ENCODE measurements at regions not wholly inside any gene's neighbourhood (a gene's known extent, or its start where the extent isn't known, plus 50 kb on each side); places are given as distances from the start of the nearest gene placed in this dataset.

DNA sequence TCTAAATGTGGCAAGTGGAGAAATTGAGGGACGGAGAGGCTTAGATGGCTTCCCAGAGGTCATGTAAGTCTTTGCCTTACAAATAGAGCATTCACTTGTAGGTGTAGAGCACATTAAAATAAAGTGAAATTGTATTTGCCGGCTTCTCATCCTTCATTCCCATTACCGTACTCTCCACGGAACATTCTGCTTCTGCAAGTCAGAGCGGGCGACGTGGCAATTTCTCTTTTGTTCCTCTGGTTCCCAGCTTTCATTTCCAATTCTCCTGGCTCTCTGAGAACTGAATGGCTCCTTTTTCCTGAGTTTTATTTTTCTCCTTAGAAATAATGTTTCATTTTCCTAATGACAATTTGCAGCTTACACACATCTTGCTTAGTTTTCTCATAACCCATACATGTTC, 51.3 kb upstream of the PFKP start:
- no peak for DNase-seq

- DNase-seq, result no peak
These were observed 52.4 kb upstream of the PFKP start for GRCh38 chr10:3014968-3015367.

DNA sequence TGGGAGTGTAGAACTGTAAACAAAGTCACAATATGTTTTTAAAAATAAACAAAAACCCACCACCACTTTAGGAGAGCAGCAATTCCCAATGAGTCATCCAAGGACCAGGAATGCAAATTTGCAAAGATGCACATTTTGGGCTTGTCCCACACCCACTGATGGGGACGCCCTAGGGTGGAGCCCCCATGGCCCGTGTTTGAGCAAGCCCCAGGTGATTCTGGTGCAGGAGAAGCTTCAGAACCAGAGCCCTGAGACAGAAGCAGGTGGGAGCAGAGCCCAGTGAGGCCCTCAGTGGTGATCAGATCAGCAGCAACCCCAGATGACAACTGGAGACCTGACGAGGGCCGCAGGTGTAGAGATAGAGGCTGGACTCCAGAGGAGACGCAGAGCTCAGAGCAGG, 55.1 kb upstream of the PFKP start:
- no peak for DNase-seq

DNA sequence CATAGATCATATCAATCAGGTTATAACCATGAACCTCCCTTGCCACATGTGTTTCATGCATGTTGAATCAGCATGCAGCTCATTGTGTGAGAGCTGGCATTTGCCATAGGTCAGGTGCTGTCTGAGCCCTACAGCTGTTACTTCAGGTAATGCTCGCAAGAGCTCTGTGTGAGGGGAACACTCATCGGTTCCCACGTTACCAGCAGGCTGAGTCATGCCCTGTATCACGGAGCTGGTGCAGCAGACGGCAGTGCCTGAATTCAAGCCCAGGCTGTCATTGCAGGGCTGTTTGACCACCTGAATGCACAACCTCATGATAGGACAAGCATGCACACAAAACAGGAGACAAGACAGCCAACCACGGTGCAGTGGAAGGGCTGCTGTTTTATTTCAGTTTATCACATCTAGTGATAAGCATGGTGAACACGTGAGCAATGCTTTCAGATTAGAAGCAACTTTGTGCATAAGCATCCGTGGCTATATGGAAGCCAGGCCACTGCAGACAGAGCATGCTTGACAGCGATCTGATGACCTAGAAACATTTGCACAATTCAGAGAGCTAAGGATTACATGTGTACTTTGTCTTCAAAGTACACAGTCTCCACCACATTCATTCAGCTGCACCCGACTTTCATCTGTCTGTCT, 56.4 kb upstream of the PFKP start:
- DNase-seq, result no peak

- DNase-seq, result no peak
These were observed 57.0 kb upstream of the PFKP start for GRCh38 chr10:3010334-3010733.

DNA sequence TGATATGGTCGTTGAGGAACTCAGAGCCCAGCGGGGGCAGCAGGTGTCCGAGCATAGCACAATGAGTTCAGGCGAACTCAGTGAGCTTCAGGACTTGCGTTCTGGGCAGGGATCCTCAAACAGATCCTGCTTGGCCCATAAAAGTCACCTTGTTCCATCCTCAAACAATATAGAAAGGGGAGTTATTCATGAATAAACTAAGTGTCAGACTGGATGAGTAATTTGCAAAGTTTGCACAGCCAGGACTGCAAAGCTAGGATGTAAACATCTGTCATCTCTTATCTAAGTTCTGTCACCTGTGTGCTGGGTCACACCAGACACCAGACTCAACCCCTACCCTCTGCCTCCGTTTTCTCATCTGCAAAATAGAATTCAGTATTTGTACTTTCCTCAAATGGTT, 58.0 kb upstream of the PFKP start:
- DNase-seq, result peak in 1 of 5 experiments; percentile 12

DNA sequence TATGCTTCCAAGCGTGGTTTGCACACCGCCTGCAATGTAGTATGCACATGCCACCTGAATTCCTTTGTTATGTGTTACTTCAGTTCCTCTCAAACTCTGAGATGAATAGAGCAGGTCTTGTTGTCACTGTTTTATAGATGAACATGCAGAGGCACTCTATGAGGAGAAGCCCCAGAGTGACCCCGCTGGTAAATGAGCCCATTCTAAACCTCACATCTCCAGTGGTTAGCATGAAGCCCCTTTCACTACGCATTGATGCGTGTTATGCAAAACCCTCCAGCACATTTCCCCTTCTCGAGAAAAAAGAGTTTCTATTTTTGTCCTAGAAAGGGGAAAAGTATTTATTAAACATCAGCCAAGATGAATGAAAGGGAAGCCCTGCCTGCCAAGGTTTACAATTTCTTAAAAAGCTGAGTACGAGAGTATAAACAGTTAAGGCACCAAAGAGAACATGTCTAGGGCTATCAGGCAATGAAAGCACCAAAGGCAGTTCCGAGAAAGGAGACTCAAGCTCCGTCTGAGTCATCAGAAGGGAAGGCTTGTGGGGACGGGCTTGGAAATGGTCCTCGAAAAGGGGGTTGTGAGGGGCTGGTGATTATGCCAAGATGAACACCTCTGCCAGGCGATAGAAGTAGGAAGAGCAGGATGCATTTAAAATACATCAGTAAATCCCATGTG, 58.7 kb upstream of the PFKP start:
- no peak for DNase-seq

DNA sequence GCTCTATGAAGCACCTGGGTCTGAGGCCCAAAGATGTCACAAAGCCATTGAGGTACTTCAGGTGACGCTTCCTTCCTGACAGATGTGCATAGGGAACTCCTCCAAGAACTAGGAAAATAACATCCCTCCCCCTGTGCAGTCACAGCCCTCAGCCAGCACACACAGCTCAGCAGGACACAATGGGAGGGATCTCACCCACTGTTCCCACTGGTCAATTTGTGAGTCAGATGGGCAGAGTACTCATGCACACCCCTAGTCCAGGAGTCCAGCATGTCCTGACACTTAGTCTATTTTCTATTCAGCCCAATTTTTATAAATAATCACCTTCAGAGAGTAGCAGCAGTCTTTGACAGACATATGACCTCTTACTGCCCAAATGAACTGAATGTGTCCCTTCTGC, 60.7 kb upstream of the PFKP start:
- no peak for DNase-seq

DNA sequence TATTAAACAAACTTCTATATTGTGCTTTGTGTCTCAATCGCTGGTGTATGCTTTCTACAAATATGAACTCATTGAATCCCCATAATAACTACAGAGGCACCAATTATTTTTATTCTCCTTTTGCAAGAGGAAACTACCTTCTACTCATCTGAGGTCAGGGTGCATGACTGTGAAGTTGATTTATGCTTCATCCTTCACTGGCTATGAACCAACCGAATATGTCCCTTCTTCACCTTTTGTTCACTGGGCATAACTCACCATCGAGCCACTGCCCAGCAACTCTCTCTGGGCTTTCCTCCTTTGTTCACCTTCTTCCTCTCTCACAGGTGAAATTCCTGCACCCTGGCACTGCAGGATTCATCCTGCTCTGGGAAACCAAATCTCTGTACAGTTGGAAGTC, 61.3 kb upstream of the PFKP start:
- DNase-seq, result no peak

- peak in 1 of 5 experiments; percentile 23 for DNase-seq
These were observed 65.0 kb upstream of the PFKP start for GRCh38 chr10:3002304-3002703.

DNA sequence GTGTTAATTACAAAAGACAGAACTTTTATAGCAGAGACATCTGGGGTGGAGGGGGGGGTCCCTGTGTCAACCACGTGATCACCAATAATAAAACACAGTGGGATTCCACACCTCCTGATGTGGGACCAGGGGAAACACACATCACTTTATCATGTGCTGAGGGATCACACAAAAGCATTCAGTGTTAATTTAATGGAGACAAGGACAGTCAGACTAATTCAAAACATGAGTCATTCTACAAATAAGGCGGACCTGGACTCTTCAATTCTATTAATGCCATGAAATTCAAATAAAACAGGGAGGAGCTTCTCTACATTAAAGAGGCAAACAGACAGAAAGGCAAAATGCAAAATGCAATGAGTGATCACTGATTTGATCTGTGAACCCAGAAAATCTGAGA, 67.3 kb upstream of the PFKP start:
- no peak for DNase-seq

DNA sequence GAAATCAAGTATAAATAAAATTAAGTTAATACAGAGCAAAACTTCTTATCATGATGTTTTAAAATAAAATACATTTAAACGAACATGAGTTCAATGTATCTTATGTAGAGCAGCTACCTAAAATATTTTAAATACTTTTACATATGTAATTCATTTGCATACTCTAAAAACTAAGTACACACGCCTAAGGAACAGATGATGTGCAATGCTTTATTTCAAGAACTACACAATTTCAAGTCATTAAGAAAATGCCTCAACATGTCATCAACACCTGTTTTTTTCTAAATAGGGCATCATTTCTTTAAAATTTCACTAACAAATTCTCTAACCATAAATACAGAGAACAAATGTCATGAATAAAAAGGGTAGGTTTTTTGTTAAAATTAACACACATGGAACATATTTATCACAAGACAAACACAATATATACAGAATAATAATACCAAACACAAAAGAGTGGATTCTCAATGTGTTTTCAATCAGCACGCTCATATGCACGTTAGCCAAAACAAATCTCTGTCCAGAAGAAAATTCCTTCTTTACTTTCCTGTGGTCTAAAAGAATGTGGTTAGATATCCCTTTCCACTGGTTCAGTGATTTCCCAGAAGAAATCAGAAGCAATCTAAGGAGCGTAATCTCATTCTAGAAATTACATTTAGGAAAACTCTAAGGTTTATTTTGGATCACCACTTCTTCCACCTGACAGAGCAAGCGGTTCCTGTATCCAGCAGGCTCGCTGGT, 73.0 kb upstream of the PFKP start:
- DNase-seq, result no peak

GRCh38 chr10:2993636-2994035, 73.7 kb upstream of the PFKP start:
- no peak for DNase-seq

DNA sequence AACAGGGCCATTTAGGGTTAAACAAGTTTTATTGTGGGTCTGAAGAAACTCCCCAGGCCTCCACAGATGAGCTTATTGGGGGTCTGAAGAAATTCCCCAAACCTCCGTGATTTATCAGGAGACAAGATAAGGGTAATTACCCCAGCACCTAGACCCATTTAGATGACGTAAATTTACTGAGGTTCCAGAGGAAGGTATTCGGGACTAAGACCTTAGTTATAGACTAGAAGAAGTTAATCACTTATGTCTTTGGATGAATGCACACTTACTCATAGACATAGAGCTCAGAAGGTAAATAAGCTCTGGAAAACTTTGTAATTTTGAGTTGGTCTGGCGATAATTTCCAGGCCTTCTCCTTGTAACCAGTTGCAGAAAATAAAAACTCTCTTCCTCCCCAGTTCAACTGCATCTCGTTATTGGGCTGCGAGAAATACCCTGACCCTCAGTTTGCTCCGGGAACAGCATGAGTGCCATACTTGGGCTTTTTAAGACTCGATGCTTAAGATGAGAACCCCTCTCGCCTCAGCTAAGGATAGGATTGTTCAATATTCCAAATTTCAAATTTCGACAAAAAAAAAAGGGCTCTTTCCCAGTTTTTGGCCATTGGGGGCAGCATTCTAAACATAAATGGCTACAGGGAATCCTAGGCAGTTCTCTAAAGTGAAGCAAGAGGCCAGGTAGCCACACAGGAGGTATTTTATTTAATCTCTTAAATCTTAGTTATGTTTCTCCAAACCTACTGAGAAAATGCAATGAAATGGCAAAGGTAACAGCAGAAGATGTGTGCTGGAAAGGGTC, 74.7 kb upstream of the PFKP start:
- no peak for DNase-seq

DNA sequence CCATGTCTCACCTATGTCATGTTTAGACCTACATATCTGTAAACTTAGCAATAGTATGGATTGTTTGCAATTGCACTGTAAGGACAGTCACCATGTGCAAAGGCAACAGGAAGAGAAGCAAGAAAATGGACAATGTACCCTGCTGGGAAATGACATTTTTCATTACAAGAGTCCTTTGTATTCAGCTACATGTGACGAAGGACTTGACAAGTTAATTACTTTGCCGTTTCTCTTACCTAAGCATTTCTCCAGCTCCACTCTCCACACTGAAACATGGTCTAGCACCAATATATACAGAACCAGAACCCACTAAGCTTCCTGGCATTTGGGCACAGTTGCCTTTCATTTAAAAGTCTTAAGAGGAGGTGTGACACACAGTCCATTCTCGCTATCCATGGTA, 76.6 kb upstream of the PFKP start:
- DNase-seq, result no peak

GRCh38 chr10:2989292-2989947, 77.9 kb upstream of the PFKP start:
- no peak for DNase-seq

GRCh38 chr10:2987185-2987768, 80.1 kb upstream of the PFKP start:
- no peak for DNase-seq

- DNase-seq, result no peak
These were observed 81.0 kb upstream of the PFKP start for GRCh38 chr10:2986391-2986801.

DNA sequence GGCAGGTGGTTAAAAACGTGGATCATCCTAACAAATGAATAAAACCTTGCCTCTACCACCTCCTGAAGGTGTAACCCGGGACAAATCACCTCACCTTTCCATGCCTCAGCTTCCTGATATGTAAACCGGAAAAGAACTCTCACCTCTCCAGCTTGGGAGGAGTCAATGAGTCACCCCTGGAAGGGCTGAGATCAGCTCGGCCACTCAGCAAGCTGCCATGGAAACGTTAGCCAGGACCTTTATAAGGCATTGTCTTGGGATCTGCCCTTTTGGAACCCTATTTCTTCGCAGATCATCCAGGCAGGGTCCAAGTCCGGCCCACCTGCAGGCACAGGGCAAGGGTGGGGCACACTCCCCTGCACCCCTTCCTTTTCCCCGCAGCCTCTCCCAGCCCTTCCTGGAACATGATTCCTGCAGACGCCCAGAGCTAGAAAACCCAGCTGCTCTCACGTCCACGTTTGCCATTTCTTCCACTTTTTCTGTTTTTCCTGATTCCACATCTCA, 81.6 kb upstream of the PFKP start:
- no peak for DNase-seq

DNA sequence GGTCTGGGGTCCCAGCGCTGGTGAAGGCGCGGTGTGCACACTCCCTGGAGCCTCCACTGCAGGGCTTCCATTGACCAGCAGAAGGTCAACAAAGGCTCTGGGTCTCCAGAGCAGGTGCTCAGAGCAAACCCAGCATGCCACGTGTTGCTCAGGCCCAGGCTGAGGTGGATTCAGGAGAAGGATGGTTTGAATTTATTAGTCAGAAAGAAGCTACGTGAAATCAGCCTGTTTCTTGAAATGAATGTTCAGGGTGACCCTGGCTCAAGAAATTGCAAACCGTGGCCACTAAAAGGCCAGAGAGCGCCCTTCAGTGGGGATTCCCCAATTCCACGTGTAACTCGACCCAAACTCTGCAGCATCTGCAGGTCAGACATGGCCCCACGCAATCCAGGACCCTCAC, 82.7 kb upstream of the PFKP start:
- DNase-seq, result no peak

GRCh38 chr10:2982146-2982545, 85.2 kb upstream of the PFKP start:
- DNase-seq, result no peak

- DNase-seq, result no peak
These were observed 86.0 kb upstream of the PFKP start for GRCh38 chr10:2981361-2981801.
